ENCODE measurements at regions not wholly inside any gene's neighbourhood (a gene's known extent, or its start where the extent isn't known, plus 50 kb on each side); places are given as distances from the start of the nearest gene placed in this dataset.

- Histone ChIP-seq H3K4me2 (ENCODE audit: low read depth, low read length) (no peak overlapping the region), H3K4me1 (ENCODE audit: insufficient read depth, low read length) (no peaks in the 10 kb centered on the region), H3K9me3 (ENCODE audit: low read length) (no peaks in the 10 kb centered on the region), H3K36me3 (replicated peaks in 1 of 2; ENCODE audit: control insufficient read depth in 1 of 2, insufficient read depth in 2 of 2, low read length in 2 of 2) (no peaks in the 10 kb centered on the region), H4K20me1 (ENCODE audit: insufficient read depth, low read length) (no peaks in the 10 kb centered on the region), H2AFZ (ENCODE audit: low read length) (no peak overlapping the region), H3K27ac (ENCODE audit: extremely low read length, insufficient read depth, low read length) (no peak overlapping the region), H3K27me3 (ENCODE audit: control insufficient read depth in 1 of 2, insufficient read depth in 2 of 2, low read length in 2 of 2) (no peaks in the 10 kb centered on the region; a peak in 1 of 5 replicates), H3K4me3 (replicated peaks in 1 of 3; ENCODE audit: insufficient read depth in 1 of 3, low read depth in 2 of 3, low read length in 3 of 3) (no peak overlapping the region), H3K79me2 (ENCODE audit: insufficient read depth, low read length) (no peaks in the 10 kb centered on the region), H3K9ac (ENCODE audit: insufficient read depth, low read depth, low read length) (no peak overlapping the region)
- ChIA-PET CTCF (ENCODE audit: low intra/inter-chr PET ratio, low total read pairs) (no interaction called here), POLR2A (no interaction called here)
- TF ChIP-seq ZBTB3 (CRISPR knock-in tag; IDR thresholded peaks at IDR 0.05; ENCODE audit: borderline replicate concordance, low read depth) (no peak), ATF1 (CRISPR knock-in tag; IDR thresholded peaks at IDR 0.05) (no peak), ZSCAN22 (CRISPR knock-in tag; IDR thresholded peaks at IDR 0.05) (no peak), ARID2 (CRISPR knock-in tag; IDR thresholded peaks at IDR 0.05; ENCODE audit: borderline replicate concordance) (no peak), ZNF674 (CRISPR knock-in tag; IDR thresholded peaks at IDR 0.05; ENCODE audit: low read depth) (no peak), DR1 (CRISPR knock-in tag; IDR thresholded peaks at IDR 0.05) (no peak)
- TF ChIP-seq, protein P1, sequence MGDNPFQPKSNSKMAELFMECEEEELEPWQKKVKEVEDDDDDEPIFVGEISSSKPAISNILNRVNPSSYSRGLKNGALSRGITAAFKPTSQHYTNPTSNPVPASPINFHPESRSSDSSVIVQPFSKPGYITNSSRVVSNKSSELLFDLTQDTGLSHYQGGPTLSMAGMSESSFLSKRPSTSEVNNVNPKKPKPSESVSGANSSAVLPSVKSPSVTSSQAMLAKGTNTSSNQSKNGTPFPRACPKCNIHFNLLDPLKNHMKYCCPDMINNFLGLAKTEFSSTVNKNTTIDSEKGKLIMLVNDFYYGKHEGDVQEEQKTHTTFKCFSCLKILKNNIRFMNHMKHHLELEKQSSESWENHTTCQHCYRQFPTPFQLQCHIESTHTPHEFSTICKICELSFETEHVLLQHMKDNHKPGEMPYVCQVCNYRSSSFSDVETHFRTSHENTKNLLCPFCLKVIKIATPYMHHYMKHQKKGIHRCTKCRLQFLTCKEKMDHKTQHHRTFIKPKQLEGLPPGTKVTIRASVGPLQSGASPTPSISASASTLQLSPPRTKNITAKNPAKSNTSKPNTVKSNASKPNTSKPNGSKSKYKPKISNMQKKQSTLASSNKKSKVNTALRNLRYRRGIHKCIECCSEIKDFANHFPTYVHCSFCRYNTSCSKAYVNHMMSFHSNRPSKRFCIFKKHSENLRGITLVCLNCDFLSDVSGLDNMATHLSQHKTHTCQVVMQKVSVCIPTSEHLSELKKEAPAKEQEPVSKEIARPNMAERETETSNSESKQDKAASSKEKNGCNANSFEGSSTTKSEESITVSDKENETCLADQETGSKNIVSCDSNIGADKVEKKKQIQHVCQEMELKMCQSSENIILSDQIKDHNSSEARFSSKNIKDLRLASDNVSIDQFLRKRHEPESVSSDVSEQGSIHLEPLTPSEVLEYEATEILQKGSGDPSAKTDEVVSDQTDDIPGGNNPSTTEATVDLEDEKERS (CRISPR knock-in tag; IDR thresholded peaks at IDR 0.05): no peak
- TF ChIP-seq, protein P2, sequence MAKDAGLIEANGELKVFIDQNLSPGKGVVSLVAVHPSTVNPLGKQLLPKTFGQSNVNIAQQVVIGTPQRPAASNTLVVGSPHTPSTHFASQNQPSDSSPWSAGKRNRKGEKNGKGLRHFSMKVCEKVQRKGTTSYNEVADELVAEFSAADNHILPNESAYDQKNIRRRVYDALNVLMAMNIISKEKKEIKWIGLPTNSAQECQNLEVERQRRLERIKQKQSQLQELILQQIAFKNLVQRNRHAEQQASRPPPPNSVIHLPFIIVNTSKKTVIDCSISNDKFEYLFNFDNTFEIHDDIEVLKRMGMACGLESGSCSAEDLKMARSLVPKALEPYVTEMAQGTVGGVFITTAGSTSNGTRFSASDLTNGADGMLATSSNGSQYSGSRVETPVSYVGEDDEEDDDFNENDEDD (CRISPR knock-in tag; IDR thresholded peaks at IDR 0.05; ENCODE audit: borderline replicate concordance): no peak
- no peak for ATAC-seq
- no peak for FAIRE-seq
- in situ Hi-C loops (cut with HindIII; ENCODE audit: extremely low pct_ligation_motif_present, low pct_unique_long_range_greater_than_20kb) (no loop called here), intact Hi-C loops (cut with micrococcal nuclease; ENCODE audit: unreplicated experiment) (no loop called here)
- 2% methylated on average over 4 of the region's 4 CpGs for WGBS (ENCODE audit: low lambda C conversion rate)
- no peak for DNase-seq (ENCODE audit: low spot score)
- no TSS peak for BruUV-seq (replicated peaks)
Observed at GRCh38 chr3:115340586-115340985, 193.5 kb upstream of the ZBTB20 start.

Data from HepG2 (cell line).